ENCODE measurements at regions not wholly inside any gene's neighbourhood (a gene's known extent, or its start where the extent isn't known, plus 50 kb on each side); places are given as distances from the start of the nearest gene placed in this dataset.
"Not testable (repeated sequence)": the region's sequence is repeated elsewhere in the genome, so short reads cannot be mapped to it uniquely, and the experiment has no call there.

GRCh38 chr2:223328578-223328977, 273.6 kb downstream of the SCG2 start:
- TF ChIP-seq CTCF (IDR thresholded peaks at IDR 0.05; ENCODE audit: control extremely low read depth, extremely low read depth): no peak
- Histone ChIP-seq H3K9ac (ENCODE audit: insufficient read depth in 1 of 2, low read length in 2 of 2) (no peak overlapping the region), H3K27ac (ENCODE audit: low read depth in 1 of 2, low read length in 1 of 2) (no peak overlapping the region), H3K4me1 (ENCODE audit: control insufficient read depth in 5 of 5, insufficient read depth in 5 of 5, low read length in 5 of 5) (no peaks in the 10 kb centered on the region), H3K4me3 (no peak overlapping the region), H3K27me3 (ENCODE audit: control insufficient read depth in 3 of 3, insufficient read depth in 3 of 3, low read length in 2 of 3) (no peaks in the 10 kb centered on the region), H3K9me3 (ENCODE audit: control insufficient read depth in 4 of 4, insufficient read depth in 3 of 4, low read length in 3 of 4) (peaks cover 0 to 2% (median 0%) of the 10 kb centered on the region in 4 donors), H3K36me3 (ENCODE audit: control insufficient read depth in 4 of 4, insufficient read depth in 4 of 4, low read length in 4 of 4) (no peaks in the 10 kb centered on the region)
- DNase-seq (no peak), ATAC-seq (ENCODE audit: insufficient read depth, low FRiP score) (no peak)
- WGBS, 2 donors: 70 to 88% methylated on average over 1 of the region's 1 CpG

- 70 to 84% methylated on average over 7 of the region's 7 CpGs for WGBS, 2 donors
- not testable (repeated sequence) for H3K9ac ChIP-seq (ENCODE audit: insufficient read depth in 1 of 2, low read length in 2 of 2); ATAC-seq (ENCODE audit: insufficient read depth, low FRiP score); H3K4me3 ChIP-seq; H3K36me3 ChIP-seq (ENCODE audit: control insufficient read depth in 4 of 4, insufficient read depth in 4 of 4, low read length in 4 of 4); H3K4me1 ChIP-seq (ENCODE audit: control insufficient read depth in 5 of 5, insufficient read depth in 5 of 5, low read length in 5 of 5); H3K27me3 ChIP-seq (ENCODE audit: control insufficient read depth in 3 of 3, insufficient read depth in 3 of 3, low read length in 2 of 3); H3K9me3 ChIP-seq (ENCODE audit: control insufficient read depth in 4 of 4, insufficient read depth in 3 of 4, low read length in 3 of 4); H3K27ac ChIP-seq (ENCODE audit: low read depth in 1 of 2, low read length in 1 of 2); DNase-seq
These were observed 271.4 kb downstream of the SCG2 start for GRCh38 chr2:223330747-223331146.

- DNase-seq: no peak
- TF ChIP-seq CTCF (IDR thresholded peaks at IDR 0.05; ENCODE audit: control extremely low read depth, extremely low read depth): no peak
- ATAC-seq (ENCODE audit: insufficient read depth, low FRiP score): no peak
- H3K27me3 ChIP-seq (ENCODE audit: control insufficient read depth in 3 of 3, insufficient read depth in 3 of 3, low read length in 2 of 3): no peaks in the 10 kb centered on the region
- H3K36me3 ChIP-seq (ENCODE audit: control insufficient read depth in 4 of 4, insufficient read depth in 4 of 4, low read length in 4 of 4): no peaks in the 10 kb centered on the region
- WGBS, 2 donors: 75 to 89% methylated on average over 1 of the region's 1 CpG
- no peaks in the 10 kb centered on the region for H3K4me1 ChIP-seq (ENCODE audit: control insufficient read depth in 5 of 5, insufficient read depth in 5 of 5, low read length in 5 of 5)
- H3K4me3 ChIP-seq: no peak overlapping the region
- no peak overlapping the region for H3K9ac ChIP-seq (ENCODE audit: insufficient read depth in 1 of 2, low read length in 2 of 2)
- H3K27ac ChIP-seq (ENCODE audit: low read depth in 1 of 2, low read length in 1 of 2): no peak overlapping the region
- H3K9me3 ChIP-seq (ENCODE audit: control insufficient read depth in 4 of 4, insufficient read depth in 3 of 4, low read length in 3 of 4): no peaks in the 10 kb centered on the region
These were observed 264.1 kb downstream of the SCG2 start for GRCh38 chr2:223338016-223338415.

GRCh38 chr2:223357076-223357475, 245.1 kb downstream of the SCG2 start:
- no peak for DNase-seq
- Histone ChIP-seq H3K9ac (ENCODE audit: insufficient read depth in 1 of 2, low read length in 2 of 2) (no peak overlapping the region), H3K36me3 (ENCODE audit: control insufficient read depth in 4 of 4, insufficient read depth in 4 of 4, low read length in 4 of 4) (no peaks in the 10 kb centered on the region), H3K27ac (ENCODE audit: low read depth in 1 of 2, low read length in 1 of 2) (no peak overlapping the region), H3K9me3 (ENCODE audit: control insufficient read depth in 4 of 4, insufficient read depth in 3 of 4, low read length in 3 of 4) (no peaks in the 10 kb centered on the region), H3K4me3 (no peak overlapping the region), H3K4me1 (ENCODE audit: control insufficient read depth in 5 of 5, insufficient read depth in 5 of 5, low read length in 5 of 5) (no peaks in the 10 kb centered on the region), H3K27me3 (ENCODE audit: control insufficient read depth in 3 of 3, insufficient read depth in 3 of 3, low read length in 2 of 3) (no peaks in the 10 kb centered on the region)
- no peak for ATAC-seq (ENCODE audit: insufficient read depth, low FRiP score)
- 50 to 52% methylated on average over 1 of the region's 1 CpG for WGBS, 2 donors
- no peak for TF ChIP-seq CTCF (IDR thresholded peaks at IDR 0.05; ENCODE audit: control extremely low read depth, extremely low read depth)

Measured in lung (tissue), 11 donors.